GM12878 (cell line): ENCODE measurements at regions not wholly inside any gene's neighbourhood (a gene's known extent, or its start where the extent isn't known, plus 50 kb on each side); places are given as distances from the start of the nearest gene placed in this dataset.

Experiments used
- ATAC-seq: fragments of 200-7000 bp; cut with Tn5 transposase; 3 replicates; pipeline ENCODE4 v1.9.1; 2020; ENCODE audit warnings: mild to moderate bottlenecking, moderate library complexity
- BruUV-seq: library from RNA; stranded (reverse); fragments of 400-500 nt; replicated peaks from 2 replicates; lab custom pipeline; 2021; lab: Mats Ljungman, UMichigan
- CTCF ChIA-PET: fragments of 300-600 bp; sonication (Branson Sonifier 250); formaldehyde crosslinking; extraction: SDS; loops from one replicate; lab custom pipeline; 2021; ENCODE audit warnings: inconsistent platforms; lab: Yijun Ruan, JAX
- POLR2A ChIA-PET: fragments of 350-600 bp; formaldehyde crosslinking; extraction: SDS; loops from one replicate; lab custom pipeline; 2021; ENCODE audit warnings: inconsistent platforms; lab: Charles Lee
- RAD21 ChIA-PET: fragments of 300-600 bp; sonication (Branson Sonifier 250); formaldehyde crosslinking; loops from one replicate; lab custom pipeline; 2023; ENCODE audit warnings: antibody characterized with exemption; ENCODE audit not compliant: unreplicated experiment; lab: Charles Lee
- SMC1A ChIA-PET: fragments of 300-600 bp; sonication (Branson Sonifier 250); formaldehyde crosslinking; loops from one replicate; lab custom pipeline; 2023; ENCODE audit not compliant: unreplicated experiment, uncharacterized antibody; lab: Charles Lee
- DNase-seq: peaks from one replicate; pipeline ENCODE4 v3.0.0-alpha.2; 2011; ENCODE audit warnings: low read depth, low spot score
- FAIRE-seq: peaks from 3 replicates; lab custom pipeline; 2011; peaks lifted over from hg19 to GRCh38; lab: Jason Lieb, UNC
- H2AFZ ChIP-seq: 2 replicates; pipeline ENCODE4 v1.6.0; 2011; ENCODE audit warnings: low read depth, low read length, control low read depth; ENCODE audit not compliant: control insufficient read depth
- H3K27ac ChIP-seq: 2 replicates; pipeline ENCODE4 v1.5.1; 2011; ENCODE audit warnings: control low read depth; ENCODE audit not compliant: control insufficient read depth, insufficient read depth
- H3K27me3 ChIP-seq, 2 experiments: replicated peaks in 1 of 2; 2 replicates each; pipeline versions ENCODE4 v1.6.0 to v1.6.1; 2011; ENCODE audit warnings: low read length in 1 of 2; ENCODE audit not compliant: control insufficient read depth in 2 of 2, insufficient read depth in 2 of 2
- H3K36me3 ChIP-seq, 2 experiments: 2 replicates each; pipeline ENCODE4 v1.5.1; 2011; ENCODE audit warnings: low read length in 1 of 2; ENCODE audit not compliant: control insufficient read depth in 2 of 2, insufficient read depth in 2 of 2
- H3K4me1 ChIP-seq: 2 replicates; pipeline ENCODE4 v1.6.1; 2011; ENCODE audit warnings: mild to moderate bottlenecking, low read length, moderate library complexity, mixed read lengths; ENCODE audit not compliant: control insufficient read depth, insufficient read depth
- H3K4me2 ChIP-seq: 2 replicates; pipeline ENCODE4 v1.6.0; 2011; ENCODE audit warnings: control low read depth; ENCODE audit not compliant: control insufficient read depth, insufficient read depth
- H3K4me3 ChIP-seq: fragments of 200-600 bp; sonication (generic); 2 replicates; pipeline ENCODE4 v1.5.1; 2016
- H3K79me2 ChIP-seq: 2 replicates; pipeline ENCODE4 v1.6.0; 2011; ENCODE audit warnings: low read length; ENCODE audit not compliant: control insufficient read depth, insufficient read depth
- H3K9ac ChIP-seq: 2 replicates; pipeline ENCODE4 v1.8.0; 2011; ENCODE audit warnings: low read length, control low read depth, mixed read lengths; ENCODE audit not compliant: control insufficient read depth, insufficient read depth
- H3K9me3 ChIP-seq: replicated peaks from 3 replicates; pipeline ENCODE4 v1.5.1; 2011; ENCODE audit warnings: mild to moderate bottlenecking, low read length; ENCODE audit not compliant: control insufficient read depth, insufficient read depth
- H4K20me1 ChIP-seq: 2 replicates; pipeline ENCODE4 v1.6.0; 2011; ENCODE audit not compliant: control insufficient read depth, insufficient read depth
- ATF2 ChIP-seq: IDR thresholded peaks from 2 replicates; pipeline ENCODE4 v1.6.1; 2012; ENCODE audit warnings: low read length, inconsistent platforms
- BHLHE40 ChIP-seq, 2 experiments: fragments of 450-650 bp in 1 of 2; IDR thresholded peaks; 2 replicates each; pipeline ENCODE4 v1.6.1; 2011 to 2017; ENCODE audit warnings: low read depth in 2 of 2, borderline replicate concordance in 1 of 2, improper control_type of control experiment in 1 of 2, low read length in 1 of 2, mild to moderate bottlenecking in 1 of 2
- CBFB ChIP-seq: IDR thresholded peaks from 2 replicates; pipeline ENCODE4 v1.6.1; 2016; ENCODE audit warnings: antibody characterized with exemption, low read depth
- CHD4 ChIP-seq: fragments of 200-600 bp; sonication (generic); IDR thresholded peaks from 2 replicates; pipeline ENCODE4 v1.6.1; 2016; ENCODE audit warnings: mild to moderate bottlenecking
- CTCF ChIP-seq, 3 experiments: IDR thresholded peaks in 2 of 3; conservative IDR thresholded peaks in 1 of 3; 2 replicates each; pipeline ENCODE4 v1.5.1; 2011; ENCODE audit warnings: low read depth in 3 of 3, low read length in 3 of 3, mild to moderate bottlenecking in 3 of 3, control low read depth in 2 of 3, moderate library complexity in 2 of 3, inconsistent platforms in 1 of 3, mixed read lengths in 1 of 3; ENCODE audit not compliant: control insufficient read depth in 2 of 3, insufficient read depth in 1 of 3; ENCODE audit errors: extremely low read depth in 1 of 3
- IRF3 ChIP-seq: fragments of 450-650 bp; IDR thresholded peaks from 2 replicates; pipeline ENCODE4 v1.6.1; 2014; ENCODE audit warnings: mild to moderate bottlenecking
- JUND ChIP-seq: IDR thresholded peaks from 2 replicates; pipeline ENCODE4 v1.6.1; 2012; ENCODE audit warnings: low read depth, mild to moderate bottlenecking, low read length, improper control_type of control experiment, moderate library complexity
- KDM1A ChIP-seq: fragments of 200-600 bp; sonication (generic); IDR thresholded peaks from 2 replicates; pipeline ENCODE4 v1.6.1; 2016; ENCODE audit warnings: borderline replicate concordance
- LARP7 ChIP-seq: fragments of 450-650 bp; IDR thresholded peaks from 2 replicates; pipeline ENCODE4 v1.6.1; 2017; ENCODE audit warnings: mild to moderate bottlenecking
- PAX5 ChIP-seq: IDR thresholded peaks from 2 replicates; pipeline ENCODE4 v1.6.1; 2011; ENCODE audit warnings: low read depth, low read length, borderline replicate concordance
- RELA ChIP-seq: fragments of 450-650 bp; IDR thresholded peaks from 2 replicates; pipeline ENCODE4 v1.8.0; 2014; ENCODE audit warnings: borderline replicate concordance; ENCODE audit not compliant: partially characterized antibody
- SIN3A ChIP-seq: IDR thresholded peaks from 2 replicates; pipeline ENCODE4 v1.6.1; 2012; ENCODE audit warnings: low read depth, low read length, improper control_type of control experiment
- SMAD1 ChIP-seq: fragments of 450-650 bp; IDR thresholded peaks from 2 replicates; pipeline ENCODE4 v1.6.1; 2018; ENCODE audit warnings: mild to moderate bottlenecking, low read depth; ENCODE audit not compliant: partially characterized antibody
- STAT1 ChIP-seq: fragments of 450-650 bp; conservative IDR thresholded peaks from 2 replicates; pipeline ENCODE4 v1.6.1; 2014; ENCODE audit warnings: antibody characterized with exemption, mild to moderate bottlenecking
- TCF7 ChIP-seq: IDR thresholded peaks from 2 replicates; pipeline ENCODE4 v1.6.1; 2014; ENCODE audit warnings: antibody characterized with exemption, borderline replicate concordance
- ZBTB4 ChIP-seq: fragments of 450-650 bp; formaldehyde crosslinking; IDR thresholded peaks from 2 replicates; pipeline ENCODE4 v1.4.0; 2022; ENCODE audit warnings: mild to moderate bottlenecking, moderate library complexity
- ZNF622 ChIP-seq: fragments of 450-650 bp; IDR thresholded peaks from 2 replicates; pipeline ENCODE4 v1.6.1; 2017; ENCODE audit warnings: mild to moderate bottlenecking, inconsistent platforms
- in situ Hi-C: fragments of 300-500 bp; cut with MboI; formaldehyde crosslinking; loops from 9 replicates; pipeline ENCODE4 v1.14.3; 2018; ENCODE audit warnings: mixed read lengths
- intact Hi-C: fragments of 100-400 bp; cut with micrococcal nuclease; formaldehyde crosslinking; loops from one replicate; pipeline ENCODE4 v1.14.2; 2022; ENCODE audit not compliant: unreplicated experiment
- TF ChIP-seq, protein P1 (sequence below): fragments of 450-650 bp; IDR thresholded peaks from 2 replicates; pipeline ENCODE4 v1.6.1; 2016; ENCODE audit warnings: mild to moderate bottlenecking

DNA sequence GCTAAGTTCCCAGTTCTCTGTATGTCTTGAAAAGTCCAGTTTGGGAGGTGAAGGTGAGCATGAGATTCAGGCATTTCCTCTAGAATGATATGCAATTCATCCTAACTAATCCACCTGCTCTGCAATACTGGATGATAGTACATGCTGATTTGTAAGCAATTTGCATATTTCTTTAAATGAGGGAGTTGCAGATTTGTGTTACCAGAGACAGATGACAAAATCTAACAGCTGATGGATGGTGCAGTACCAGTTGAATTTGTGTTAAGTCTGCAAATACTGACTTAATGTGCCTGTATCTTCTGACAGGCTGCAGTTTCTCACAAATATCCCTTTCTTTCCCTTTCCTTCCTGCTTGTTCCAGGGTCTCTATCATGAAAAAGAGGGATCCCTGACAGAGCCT is 76.4 kb upstream of the MBIP start:
- ChIA-PET CTCF (no interaction called here), RAD21 (no interaction called here), POLR2A (no interaction called here), SMC1A (no interaction called here)
- Histone ChIP-seq H3K36me3 (no peaks in the 10 kb centered on the region), H3K27me3 (no peaks in the 10 kb centered on the region), H2AFZ (no peak overlapping the region), H3K4me1 (no peaks in the 10 kb centered on the region), H3K4me3 (no peak overlapping the region), H3K9me3 (no peaks in the 10 kb centered on the region), H3K27ac (no peak overlapping the region), H3K4me2 (no peak overlapping the region), H4K20me1 (no peaks in the 10 kb centered on the region), H3K79me2 (no peaks in the 10 kb centered on the region), H3K9ac (no peak overlapping the region)
- FAIRE-seq (peak; percentile 27), ATAC-seq (no peak), DNase-seq (no peak)
- in situ Hi-C loops, result no loop called here
- BruUV-seq, result no TSS peak
- intact Hi-C loops, result no loop called here
- no peak for TF ChIP-seq STAT1
- TF ChIP-seq ZNF622, result no peak
- no peak for TF ChIP-seq JUND
- no peak for TF ChIP-seq LARP7
- TF ChIP-seq KDM1A, result no peak
- TF ChIP-seq PAX5, result no peak
- no peak for TF ChIP-seq BHLHE40 (IDR thresholded peaks at IDR 0.05; ENCODE audit: borderline replicate concordance in 1 of 2, low read depth in 2 of 2, low read length in 1 of 2)
- no peak for TF ChIP-seq ZBTB4 (CRISPR knock-in tag)
- no peak for TF ChIP-seq RELA
- no peak for TF ChIP-seq IRF3
- TF ChIP-seq, protein P1, sequence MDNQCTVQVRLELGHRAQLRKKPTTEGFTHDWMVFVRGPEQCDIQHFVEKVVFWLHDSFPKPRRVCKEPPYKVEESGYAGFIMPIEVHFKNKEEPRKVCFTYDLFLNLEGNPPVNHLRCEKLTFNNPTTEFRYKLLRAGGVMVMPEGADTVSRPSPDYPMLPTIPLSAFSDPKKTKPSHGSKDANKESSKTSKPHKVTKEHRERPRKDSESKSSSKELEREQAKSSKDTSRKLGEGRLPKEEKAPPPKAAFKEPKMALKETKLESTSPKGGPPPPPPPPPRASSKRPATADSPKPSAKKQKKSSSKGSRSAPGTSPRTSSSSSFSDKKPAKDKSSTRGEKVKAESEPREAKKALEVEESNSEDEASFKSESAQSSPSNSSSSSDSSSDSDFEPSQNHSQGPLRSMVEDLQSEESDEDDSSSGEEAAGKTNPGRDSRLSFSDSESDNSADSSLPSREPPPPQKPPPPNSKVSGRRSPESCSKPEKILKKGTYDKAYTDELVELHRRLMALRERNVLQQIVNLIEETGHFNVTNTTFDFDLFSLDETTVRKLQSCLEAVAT, result no peak
- no peak for TF ChIP-seq SMAD1
- TF ChIP-seq TCF7, result no peak
- no peak for TF ChIP-seq CTCF (IDR thresholded peaks at IDR 0.05 in 2 of 3, conservative IDR thresholded peaks at IDR 0.05 in 1 of 3; ENCODE audit: control insufficient read depth in 2 of 3, extremely low read depth in 1 of 3, insufficient read depth in 1 of 3, low read depth in 3 of 3, low read length in 3 of 3)
- no peak for TF ChIP-seq ATF2
- no peak for TF ChIP-seq CHD4
- no peak for TF ChIP-seq SIN3A
- TF ChIP-seq CBFB, result no peak
